Lower lobe of right lung (tissue), 2 donors: ENCODE measurements at regions not wholly inside any gene's neighbourhood (a gene's known extent, or its start where the extent isn't known, plus 50 kb on each side); places are given as distances from the start of the nearest gene placed in this dataset.
"Not testable (repeated sequence)": the region's sequence is repeated elsewhere in the genome, so short reads cannot be mapped to it uniquely, and the experiment has no call there.

Source experiments
- ATAC-seq, 2 donors: fragments of 200-7000 bp; cut with Tn5 transposase; one replicate each; pipeline ENCODE4 v1.9.1; 2020 to 2022; ENCODE audit warnings: mild to moderate bottlenecking in 2 of 2, moderate library complexity in 2 of 2
- DNase-seq: peaks from one replicate; pipeline ENCODE4 v3.0.0-alpha.2; 2020
- H3K27ac ChIP-seq: fragments of 200-600 bp; one replicate; pipeline ENCODE4 v1.8.0; 2022
- H3K27me3 ChIP-seq: fragments of 200-600 bp; one replicate; pipeline ENCODE4 v1.8.0; 2022; ENCODE audit warnings: low read depth
- H3K36me3 ChIP-seq: fragments of 200-600 bp; one replicate; pipeline ENCODE4 v1.8.0; 2022; ENCODE audit warnings: mild to moderate bottlenecking
- H3K4me1 ChIP-seq: fragments of 200-600 bp; one replicate; pipeline ENCODE4 v1.8.0; 2022
- H3K4me3 ChIP-seq: fragments of 200-600 bp; one replicate; pipeline ENCODE4 v1.8.0; 2022; ENCODE audit warnings: mild to moderate bottlenecking
- H3K9me3 ChIP-seq: fragments of 200-600 bp; one replicate; pipeline ENCODE4 v1.8.0; 2022
- CTCF ChIP-seq: fragments of 200-600 bp; IDR thresholded peaks from one replicate; pipeline ENCODE4 v1.8.0; 2022; ENCODE audit warnings: antibody characterized with exemption, mild to moderate bottlenecking
- intact Hi-C: fragments of 100-400 bp; cut with DNase I; formaldehyde crosslinking; loops from one replicate; pipeline ENCODE4 v1.11.0; 2022
- donor health status: DM: no; HTN: yes; CAD: no; lungs with severe emphysema.

GRCh38 chr10:120183546-120183945, 273.5 kb upstream of the PLPP4 start:
- Histone ChIP-seq H3K27me3 (no peaks in the 10 kb centered on the region), H3K36me3 (no peaks in the 10 kb centered on the region), H3K9me3 (no peaks in the 10 kb centered on the region), H3K4me1 (no peaks in the 10 kb centered on the region), H3K27ac (no peak overlapping the region), H3K4me3 (no peak overlapping the region)
- no peak for ATAC-seq
- no peak for TF ChIP-seq CTCF
- no peak for DNase-seq
- intact Hi-C loops, result no loop called here

- intact Hi-C loops, result no loop called here
- no peak overlapping the region for H3K4me3 ChIP-seq
- DNase-seq (no peak), ATAC-seq (no peak)
- H3K36me3 ChIP-seq, result no peaks in the 10 kb centered on the region
- H3K27ac ChIP-seq, result no peak overlapping the region
- no peaks in the 10 kb centered on the region for H3K9me3 ChIP-seq
- no peaks in the 10 kb centered on the region for H3K4me1 ChIP-seq
- no peak for TF ChIP-seq CTCF
- H3K27me3 ChIP-seq, result no peaks in the 10 kb centered on the region
Measured at GRCh38 chr10:120184547-120185337, 272.3 kb upstream of the PLPP4 start.

GRCh38 chr10:120186506-120186905, 270.5 kb upstream of the PLPP4 start:
- intact Hi-C loops, result no loop called here
- no peak overlapping the region for H3K27ac ChIP-seq
- H3K36me3 ChIP-seq, result no peaks in the 10 kb centered on the region
- no peak overlapping the region for H3K4me3 ChIP-seq
- ATAC-seq (peak; percentile 67 to 69), DNase-seq (no peak)
- no peaks in the 10 kb centered on the region for H3K27me3 ChIP-seq
- TF ChIP-seq CTCF, result no peak
- H3K4me1 ChIP-seq, result no peaks in the 10 kb centered on the region
- no peaks in the 10 kb centered on the region for H3K9me3 ChIP-seq

- H3K4me3 ChIP-seq, ATAC-seq, DNase-seq, H3K27me3 ChIP-seq, H3K27ac ChIP-seq, H3K36me3 ChIP-seq, H3K9me3 ChIP-seq, H3K4me1 ChIP-seq, intact Hi-C loops: not testable (repeated sequence)
Measured at GRCh38 chr10:120187168-120187567, 269.9 kb upstream of the PLPP4 start.

- TF ChIP-seq CTCF, result no peak
- intact Hi-C loops, result no loop called here
Measured at GRCh38 chr10:120188950-120189349, 268.1 kb upstream of the PLPP4 start.

GRCh38 chr10:120195984-120196712, 260.9 kb upstream of the PLPP4 start:
- Histone ChIP-seq H3K4me3 (no peak overlapping the region), H3K9me3 (no peaks in the 10 kb centered on the region), H3K36me3 (no peaks in the 10 kb centered on the region), H3K27me3 (no peaks in the 10 kb centered on the region), H3K4me1 (no peaks in the 10 kb centered on the region), H3K27ac (no peak overlapping the region)
- DNase-seq, result no peak
- intact Hi-C loops, result no loop called here
- ATAC-seq, result peak in 1 of 2 donors; percentile 23
- TF ChIP-seq CTCF, result no peak

More at GRCh38 chr10:120188950-120189349, 268.1 kb upstream of the PLPP4 start:
- no peaks in the 10 kb centered on the region for H3K4me1 ChIP-seq
- no peaks in the 10 kb centered on the region for H3K36me3 ChIP-seq
- DNase-seq (no peak), ATAC-seq (no peak)
- H3K4me3 ChIP-seq, result no peak overlapping the region
- no peaks in the 10 kb centered on the region for H3K27me3 ChIP-seq
- no peak overlapping the region for H3K27ac ChIP-seq
- H3K9me3 ChIP-seq, result no peaks in the 10 kb centered on the region
